SK-N-SH (cell line): ENCODE measurements at regions not wholly inside any gene's neighbourhood (a gene's known extent, or its start where the extent isn't known, plus 50 kb on each side); places are given as distances from the start of the nearest gene placed in this dataset.
"Not testable (repeated sequence)": the region's sequence is repeated elsewhere in the genome, so short reads cannot be mapped to it uniquely, and the experiment has no call there.

Experiments used
- POLR2AphosphoS5 ChIP-seq: IDR thresholded peaks from 2 replicates; pipeline ENCODE4 v1.6.1; 2012; ENCODE audit warnings: low read depth, low read length
- RAD21 ChIP-seq: IDR thresholded peaks from 2 replicates; pipeline ENCODE4 v1.6.1; 2012; ENCODE audit warnings: mild to moderate bottlenecking, low read length
- REST ChIP-seq: IDR thresholded peaks from 2 replicates; pipeline ENCODE4 v1.6.1; 2012; ENCODE audit warnings: mild to moderate bottlenecking, low read depth, low read length, moderate library complexity
- SMC3 ChIP-seq: IDR thresholded peaks from 2 replicates; pipeline ENCODE4 v1.6.1; 2012; ENCODE audit warnings: low read depth, low read length, improper control_type of control experiment
- TAF1 ChIP-seq: IDR thresholded peaks from 2 replicates; pipeline ENCODE4 v1.6.1; 2012; ENCODE audit warnings: low read depth, mild to moderate bottlenecking, low read length, moderate library complexity, borderline replicate concordance
- USF1 ChIP-seq: IDR thresholded peaks from 2 replicates; pipeline ENCODE4 v1.4.0; 2012; ENCODE audit warnings: low read depth, borderline replicate concordance
- ZBTB33 ChIP-seq: IDR thresholded peaks from 2 replicates; pipeline ENCODE4 v1.4.0; 2012; ENCODE audit warnings: low read depth, borderline replicate concordance
- TF ChIP-seq, protein P1 (sequence below): fragments of 200-600 bp; sonication (generic); IDR thresholded peaks from 2 replicates; pipeline ENCODE4 v1.6.1; 2017; ENCODE audit warnings: antibody characterized with exemption, mild to moderate bottlenecking, moderate library complexity

GRCh38 chr10:21342499-21342898, 183.0 kb downstream of the SKIDA1 start:
- not testable (repeated sequence) for TF ChIP-seq USF1, SMC3, TAF1, RAD21, REST, POLR2AphosphoS5, ZBTB33
- TF ChIP-seq, protein P1, sequence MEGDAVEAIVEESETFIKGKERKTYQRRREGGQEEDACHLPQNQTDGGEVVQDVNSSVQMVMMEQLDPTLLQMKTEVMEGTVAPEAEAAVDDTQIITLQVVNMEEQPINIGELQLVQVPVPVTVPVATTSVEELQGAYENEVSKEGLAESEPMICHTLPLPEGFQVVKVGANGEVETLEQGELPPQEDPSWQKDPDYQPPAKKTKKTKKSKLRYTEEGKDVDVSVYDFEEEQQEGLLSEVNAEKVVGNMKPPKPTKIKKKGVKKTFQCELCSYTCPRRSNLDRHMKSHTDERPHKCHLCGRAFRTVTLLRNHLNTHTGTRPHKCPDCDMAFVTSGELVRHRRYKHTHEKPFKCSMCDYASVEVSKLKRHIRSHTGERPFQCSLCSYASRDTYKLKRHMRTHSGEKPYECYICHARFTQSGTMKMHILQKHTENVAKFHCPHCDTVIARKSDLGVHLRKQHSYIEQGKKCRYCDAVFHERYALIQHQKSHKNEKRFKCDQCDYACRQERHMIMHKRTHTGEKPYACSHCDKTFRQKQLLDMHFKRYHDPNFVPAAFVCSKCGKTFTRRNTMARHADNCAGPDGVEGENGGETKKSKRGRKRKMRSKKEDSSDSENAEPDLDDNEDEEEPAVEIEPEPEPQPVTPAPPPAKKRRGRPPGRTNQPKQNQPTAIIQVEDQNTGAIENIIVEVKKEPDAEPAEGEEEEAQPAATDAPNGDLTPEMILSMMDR = not testable (repeated sequence)
